GM13976 (cell line): ENCODE measurements at regions not wholly inside any gene's neighbourhood (a gene's known extent, or its start where the extent isn't known, plus 50 kb on each side); places are given as distances from the start of the nearest gene placed in this dataset.

Experiments used
- DNase-seq: peaks from one replicate; pipeline ENCODE4 v3.0.0; 2012; ENCODE audit warnings: low spot score
- CTCF ChIP-seq: IDR thresholded peaks from 2 replicates; pipeline ENCODE4 v1.5.1; 2012; ENCODE audit warnings: borderline replicate concordance, mild to moderate bottlenecking; ENCODE audit not compliant: insufficient read depth; ENCODE audit errors: extremely low read depth, missing control alignments, control extremely low read depth
- in situ Hi-C: fragments of 300-500 bp; cut with MboI; formaldehyde crosslinking; loops from one replicate; pipeline ENCODE4 v1.12.0; 2022; ENCODE audit warnings: low sequenced_read_pairs, mixed read lengths, inconsistent platforms; ENCODE audit not compliant: unreplicated experiment

GRCh38 chr6:21995318-21995717 lies 301.5 kb downstream of the PRL start:
- in situ Hi-C loops = no loop called here
- TF ChIP-seq CTCF = no peak
- no peak for DNase-seq

- DNase-seq = no peak
- no peak for TF ChIP-seq CTCF
- in situ Hi-C loops = no loop called here
These were observed 300.3 kb downstream of the PRL start for GRCh38 chr6:21996425-21997118.

DNA sequence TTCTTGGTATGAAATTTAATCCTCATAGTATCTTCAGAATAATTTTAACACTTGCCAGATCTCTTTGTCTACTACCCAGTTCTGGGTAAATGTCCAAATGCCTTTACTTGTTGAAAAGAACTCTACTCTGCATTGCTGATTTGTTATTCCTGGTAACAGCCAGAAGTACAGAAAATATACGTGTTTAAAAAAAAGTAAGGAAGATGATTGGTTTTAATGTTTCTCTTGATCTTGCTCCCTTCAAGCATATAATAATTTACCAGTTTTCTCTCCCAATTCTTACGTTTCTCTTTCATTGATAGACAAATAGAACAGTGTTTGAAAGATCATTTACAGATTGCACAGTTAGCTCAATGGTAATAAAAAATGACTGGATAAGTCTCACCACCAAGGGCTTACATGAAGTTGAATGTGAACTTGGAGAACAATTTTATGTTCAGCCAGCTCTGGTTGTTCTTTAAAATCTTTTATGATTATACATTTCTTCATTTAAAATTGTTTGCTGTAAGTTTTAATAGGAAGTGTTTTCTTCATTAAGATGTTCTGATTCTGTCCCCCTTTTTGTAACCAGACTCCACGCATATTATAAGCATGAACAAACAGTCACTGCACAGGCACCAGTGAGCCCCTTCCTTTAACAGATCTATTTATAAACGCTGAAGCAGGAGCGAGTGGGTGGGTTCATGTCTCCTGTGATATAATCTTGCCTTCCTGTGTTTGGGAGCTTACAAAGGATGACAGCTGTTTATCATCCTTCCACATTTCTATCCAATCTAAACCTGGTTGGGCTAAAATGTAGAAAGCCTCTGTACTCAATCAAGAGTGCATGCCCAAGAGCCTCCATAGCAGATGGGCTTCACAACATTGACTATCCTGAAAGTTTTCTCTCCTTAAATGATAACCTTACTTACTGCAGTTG lies 299.5 kb downstream of the PRL start:
- no peak for TF ChIP-seq CTCF
- in situ Hi-C loops = no loop called here
- DNase-seq = no peak

GRCh38 chr6:21998582-21998981 lies 298.3 kb downstream of the PRL start:
- TF ChIP-seq CTCF = no peak
- in situ Hi-C loops = no loop called here
- DNase-seq = no peak

- TF ChIP-seq CTCF = no peak
- in situ Hi-C loops = no loop called here
- DNase-seq = no peak
These were observed 297.8 kb downstream of the PRL start for GRCh38 chr6:21999012-21999528.

- in situ Hi-C loops = no loop called here
- DNase-seq = no peak
These were observed 297.1 kb downstream of the PRL start for GRCh38 chr6:21999741-22000140.

More at GRCh38 chr6:21999741-22000140, 297.1 kb downstream of the PRL start:
- TF ChIP-seq CTCF = no peak
